Stimulated activated CD8-positive, alpha-beta memory T cell treated with anti-CD3 and anti-CD28 coated beads, Interleukin-4, amount 100 ng/mL, for 48 hours (primary cell): ENCODE measurements at regions not wholly inside any gene's neighbourhood (a gene's known extent, or its start where the extent isn't known, plus 50 kb on each side); places are given as distances from the start of the nearest gene placed in this dataset.

Experiments
- DNase-seq: peaks from one replicate; pipeline ENCODE4 v3.0.0-alpha.2; 2020

DNA sequence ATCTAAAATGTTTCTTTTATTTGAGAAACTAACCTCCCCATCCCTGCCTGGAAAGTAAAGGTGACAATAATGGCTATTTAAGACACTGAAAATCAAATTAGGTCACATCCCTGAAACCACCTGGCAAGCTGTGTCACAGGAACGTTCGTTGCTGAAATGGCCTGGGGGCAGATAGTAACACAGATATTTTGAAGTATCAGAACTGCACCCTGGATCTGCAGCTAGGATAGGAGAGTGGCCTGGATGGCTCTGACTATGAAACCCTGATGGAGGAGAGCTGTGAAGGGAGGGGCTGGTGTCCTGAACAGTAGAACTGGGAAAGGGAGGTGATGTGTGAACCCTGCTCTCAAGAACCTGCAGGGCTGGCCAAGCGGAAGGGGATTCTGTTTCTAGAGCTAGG is 648.3 kb upstream of the CFAP20DC start:
- DNase-seq = no peak

DNA sequence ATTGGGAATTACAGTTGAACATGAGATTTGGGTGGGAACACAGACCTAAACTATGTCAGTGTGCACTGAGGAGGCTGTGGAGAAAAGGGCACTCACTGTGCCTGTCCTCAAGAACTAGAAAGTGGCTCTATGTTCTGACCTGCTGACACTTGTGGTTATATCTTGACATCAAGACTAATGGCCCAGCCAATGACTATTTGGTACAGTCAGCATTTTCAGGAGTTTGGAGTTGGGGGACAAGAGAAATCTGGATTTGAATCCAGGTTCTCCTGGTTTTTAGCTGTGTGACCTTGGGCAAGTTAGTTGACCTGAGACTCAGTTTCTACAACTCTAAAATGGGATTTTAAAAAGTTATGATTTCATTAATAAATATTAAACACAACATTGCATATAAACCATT is 647.0 kb upstream of the CFAP20DC start:
- DNase-seq = no peak

DNA sequence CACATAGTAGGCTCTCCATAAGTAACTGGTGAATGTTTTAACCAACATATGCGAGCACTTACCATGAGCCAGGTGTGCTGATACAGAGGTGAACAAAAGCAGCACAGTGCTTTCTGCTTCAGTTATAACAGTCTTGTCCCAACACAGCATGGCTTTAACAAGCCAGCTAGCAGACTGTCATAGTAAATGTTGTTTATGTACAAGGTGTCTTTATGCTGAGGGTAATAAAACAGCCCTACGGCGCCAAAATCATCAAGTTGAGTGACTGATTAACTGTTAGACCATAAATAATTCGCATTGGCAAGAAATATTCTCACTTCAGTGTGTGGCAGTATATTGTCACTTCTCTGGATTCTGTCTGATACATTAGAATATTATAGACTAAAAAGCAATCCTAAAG is 646.0 kb upstream of the CFAP20DC start:
- DNase-seq = no peak

DNA sequence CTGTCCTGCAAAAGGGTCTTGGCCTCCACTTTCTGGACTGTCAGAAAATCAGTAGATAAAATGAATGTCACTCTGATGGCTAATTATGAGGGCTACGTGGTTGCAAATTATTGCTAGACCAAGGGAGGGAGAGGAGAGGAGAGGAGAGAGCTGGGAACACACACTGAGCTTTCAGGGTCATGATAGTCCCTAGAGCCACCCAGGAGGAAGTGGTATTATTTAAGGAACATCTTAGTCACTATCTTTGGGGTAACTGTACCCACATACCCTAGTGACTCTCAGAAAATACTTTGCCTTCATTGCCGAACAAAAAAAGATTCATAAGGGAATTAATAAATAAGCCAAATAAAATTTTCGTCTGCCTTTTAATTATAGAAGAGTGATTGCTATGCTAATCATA is 642.3 kb upstream of the CFAP20DC start:
- DNase-seq = no peak

DNA sequence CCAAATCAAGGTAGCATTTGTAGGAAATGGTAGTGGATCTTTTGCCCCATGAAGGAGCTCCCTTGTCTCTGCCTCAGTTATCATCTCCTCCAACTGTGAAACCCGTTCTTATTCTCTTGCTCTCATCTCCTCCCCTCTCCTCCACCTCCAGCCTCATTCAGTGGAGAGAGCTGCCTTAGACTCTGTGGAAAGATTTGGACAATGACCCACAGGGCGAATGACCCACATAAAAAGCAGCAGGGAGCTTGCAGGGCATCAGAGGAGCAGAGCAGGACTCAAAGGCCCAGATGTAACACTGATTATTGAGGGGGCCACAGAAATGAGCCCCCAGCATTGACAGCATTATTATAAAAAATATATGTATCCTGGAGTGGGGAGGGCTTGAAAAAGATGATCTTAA is 641.1 kb upstream of the CFAP20DC start:
- DNase-seq = no peak

DNA sequence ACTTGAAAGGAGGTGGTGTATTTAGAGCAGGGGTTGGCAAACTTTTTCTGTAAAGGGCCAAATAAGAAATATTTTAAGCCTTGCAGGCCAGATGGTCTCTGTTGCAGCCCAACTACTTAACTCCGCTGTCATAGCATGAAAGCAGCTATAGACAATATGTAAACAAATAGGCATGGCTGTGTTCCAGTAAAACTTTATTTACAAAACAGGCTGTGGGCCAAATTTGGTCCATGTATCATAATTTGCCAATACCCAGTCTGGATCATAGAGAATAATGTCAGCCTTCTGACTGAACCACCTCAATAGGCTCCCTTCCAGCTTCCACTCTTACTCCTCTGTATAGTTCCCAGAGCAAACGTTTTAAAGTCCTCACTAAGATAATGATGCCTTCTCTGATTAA is 638.8 kb upstream of the CFAP20DC start:
- DNase-seq = no peak

DNA sequence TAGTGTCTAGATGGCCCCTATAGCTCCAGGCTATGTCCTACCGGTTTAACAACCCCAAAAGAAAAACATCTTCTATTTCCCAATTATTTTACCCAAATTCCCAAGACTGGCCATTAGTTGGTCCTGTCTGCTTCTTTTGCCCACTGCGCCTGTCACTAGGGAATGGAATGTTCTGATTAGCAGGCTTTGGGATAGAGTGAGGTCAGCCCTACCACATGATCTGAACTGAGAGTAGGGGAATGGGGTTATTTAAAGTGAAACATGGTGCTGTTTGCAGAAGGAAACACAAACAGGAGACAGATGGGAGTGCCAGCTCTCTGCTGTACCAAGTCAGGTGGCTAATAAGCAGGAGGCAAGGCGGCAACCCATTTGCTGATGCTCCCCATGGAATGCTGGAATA is 635.6 kb upstream of the CFAP20DC start:
- no peak for DNase-seq

DNA sequence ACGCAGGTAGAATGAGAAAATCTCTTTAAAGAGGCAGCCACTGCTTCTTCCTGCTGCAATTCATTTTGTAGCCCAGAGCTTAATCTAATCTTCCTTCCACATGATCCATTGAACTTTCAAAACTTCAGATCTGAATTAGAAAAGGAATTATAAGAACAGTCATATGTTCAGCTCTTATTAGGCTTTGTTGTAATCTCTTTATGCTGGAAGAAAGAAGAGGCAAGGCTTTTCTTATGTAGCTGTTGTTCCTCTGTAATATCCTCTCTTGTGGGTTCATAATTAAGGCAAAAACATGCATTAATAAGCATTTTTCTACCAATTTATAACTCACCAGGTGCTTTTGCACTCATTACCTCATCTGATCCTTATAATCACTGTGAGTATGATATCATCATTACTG is 634.9 kb upstream of the CFAP20DC start:
- DNase-seq = no peak

DNA sequence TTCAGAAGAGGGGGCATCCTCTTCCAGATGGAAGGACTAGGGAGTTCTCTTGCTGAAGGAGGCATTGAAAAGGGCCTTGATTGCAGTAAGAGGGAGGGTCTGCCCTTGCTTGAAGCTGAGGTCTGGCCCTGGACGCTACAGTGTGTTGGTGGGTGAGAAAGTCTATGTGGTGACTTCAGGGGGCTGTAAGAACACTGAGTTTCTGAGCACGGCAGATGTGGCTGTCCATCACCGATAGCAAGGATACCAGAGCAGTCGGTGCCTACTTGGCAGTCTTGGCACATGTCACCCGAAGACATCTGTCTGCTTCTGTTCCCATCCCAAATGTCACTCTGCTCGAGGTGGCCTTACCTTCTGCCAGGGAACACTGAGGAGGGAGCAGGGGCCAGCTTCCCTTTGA is 631.1 kb upstream of the CFAP20DC start:
- no peak for DNase-seq

DNA sequence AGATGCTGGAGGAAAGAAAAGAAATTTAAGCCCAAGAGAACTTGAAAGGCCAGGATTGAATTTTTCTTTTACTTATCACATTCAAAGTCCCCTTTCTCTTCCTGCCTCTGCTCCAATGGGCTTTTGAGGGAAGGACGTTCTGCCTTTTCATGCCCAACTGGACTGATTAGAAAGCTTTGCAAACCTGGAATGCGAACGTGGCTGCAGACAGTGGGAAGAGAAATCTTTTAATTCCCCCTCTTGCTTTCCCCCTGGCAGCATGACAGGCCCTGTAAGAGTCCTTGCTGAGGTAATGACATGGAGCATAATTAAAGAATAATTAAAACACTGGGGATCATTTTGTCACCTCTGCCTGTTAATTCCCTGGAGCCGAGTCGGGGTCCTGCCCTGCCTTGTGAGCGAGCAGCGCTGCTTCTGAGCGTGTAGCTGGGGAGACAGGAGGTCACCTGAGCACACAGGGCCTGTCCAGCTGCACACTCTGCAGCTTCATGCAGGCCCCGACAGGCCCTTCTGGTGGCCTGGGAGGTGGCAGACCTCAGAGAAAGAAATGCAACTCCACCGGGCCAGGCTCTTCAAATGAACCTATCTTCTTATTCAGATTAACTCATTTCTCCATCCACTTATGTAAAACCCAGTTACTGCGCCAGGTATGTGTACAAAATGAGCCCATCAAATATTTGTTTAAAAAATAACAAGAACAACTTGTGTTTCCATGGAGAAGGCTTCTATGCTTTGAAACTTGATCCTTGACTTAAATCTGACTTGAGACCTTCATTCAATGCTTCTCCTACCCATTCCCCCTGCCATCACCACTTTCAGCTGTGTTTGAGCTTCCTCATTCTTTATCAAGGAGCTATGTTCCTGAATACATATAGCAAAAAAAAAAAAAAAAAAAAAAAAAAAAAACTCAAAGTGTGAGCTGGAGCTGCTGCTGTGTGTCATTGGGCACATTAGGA is 628.2 kb upstream of the CFAP20DC start:
- DNase-seq = no peak

DNA sequence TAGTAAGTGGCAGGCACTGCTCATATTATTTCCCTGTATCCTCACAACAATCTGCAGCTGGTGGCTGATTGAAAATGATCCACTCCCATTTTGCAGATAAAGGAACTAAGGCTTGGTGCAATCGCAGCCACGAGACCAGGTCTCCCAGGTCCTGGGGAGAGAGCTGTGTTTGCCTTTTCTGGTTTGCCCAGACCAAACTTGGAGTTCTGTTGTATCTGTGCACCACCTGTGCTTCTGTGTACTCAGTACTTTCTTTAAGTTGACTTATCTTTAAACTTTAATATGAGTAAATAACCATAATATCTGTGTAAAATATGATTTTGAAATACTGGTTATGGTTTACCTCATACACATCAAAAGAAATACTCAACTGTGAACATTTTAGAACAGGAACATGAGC is 625.7 kb upstream of the CFAP20DC start:
- DNase-seq = no peak

DNA sequence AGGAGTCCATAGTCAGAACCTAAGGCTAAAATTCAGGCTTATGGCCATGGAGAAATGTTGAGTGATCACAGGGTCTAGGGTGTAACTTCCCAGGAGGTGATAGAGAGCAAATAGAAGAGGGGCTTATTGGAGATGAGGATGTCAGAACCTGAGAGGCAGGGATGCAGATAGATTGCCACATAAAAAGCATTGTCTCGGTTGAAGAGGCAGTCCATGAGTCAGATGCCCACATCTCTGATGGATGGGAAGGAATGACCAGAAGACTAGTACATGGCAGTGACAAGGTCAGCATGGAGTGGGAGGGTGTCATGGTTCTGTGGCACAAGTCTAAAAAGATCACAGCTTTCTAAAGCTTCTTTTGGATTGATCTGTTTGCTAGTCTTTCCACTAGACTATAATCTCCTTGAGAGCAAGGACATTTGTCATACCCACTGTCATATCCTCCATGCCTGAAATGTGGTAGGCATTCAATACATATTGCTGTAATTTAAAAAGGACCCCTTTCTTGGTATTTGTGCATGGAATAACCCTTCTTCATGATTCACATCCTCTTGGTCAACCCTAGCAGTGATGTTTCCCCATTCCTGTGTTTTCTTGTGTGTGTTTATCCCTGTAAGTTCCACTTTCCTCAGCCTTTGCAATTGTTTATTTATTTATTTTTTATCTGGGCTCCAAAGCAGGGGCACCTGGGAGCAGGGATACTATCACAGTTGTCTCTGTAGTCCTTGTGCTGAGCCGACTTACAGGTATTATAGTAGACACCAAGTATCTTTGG is 613.4 kb upstream of the CFAP20DC start:
- DNase-seq = no peak

DNA sequence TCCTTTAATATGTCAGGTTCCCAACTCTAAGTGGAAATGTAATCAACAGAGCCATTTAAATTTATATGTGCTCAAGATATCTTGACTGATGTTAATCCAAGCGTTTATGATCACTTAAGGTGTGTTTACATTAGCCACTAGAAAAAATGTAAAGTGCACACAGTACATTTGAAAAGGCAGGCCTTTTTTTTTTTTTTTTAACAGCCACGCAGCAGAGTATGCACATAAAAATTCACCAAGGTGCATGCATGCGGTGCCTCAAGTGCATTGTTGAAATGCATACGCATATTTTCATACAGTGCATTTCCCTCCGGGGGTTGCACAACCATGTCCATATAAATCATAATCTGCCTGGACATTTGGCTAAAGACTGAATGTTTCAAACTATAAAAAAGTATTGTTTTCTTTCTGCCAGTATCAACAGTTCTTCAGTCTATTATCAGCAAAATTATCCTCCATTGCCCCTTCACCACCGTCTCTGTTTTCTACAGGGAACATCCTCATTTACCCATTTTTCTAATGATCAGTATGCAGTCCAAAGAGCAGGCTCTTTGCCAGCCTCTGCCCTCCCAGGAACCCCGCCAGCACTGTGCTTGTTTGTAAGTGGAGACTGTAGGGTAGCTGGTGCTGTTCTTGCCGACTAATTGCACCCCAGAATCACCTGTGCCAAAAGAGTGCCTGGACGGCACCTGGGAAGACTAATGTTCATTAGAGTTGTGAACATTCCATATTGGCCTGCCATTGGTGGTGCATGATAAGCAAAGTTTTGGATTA is 611.2 kb upstream of the CFAP20DC start:
- no peak for DNase-seq

DNA sequence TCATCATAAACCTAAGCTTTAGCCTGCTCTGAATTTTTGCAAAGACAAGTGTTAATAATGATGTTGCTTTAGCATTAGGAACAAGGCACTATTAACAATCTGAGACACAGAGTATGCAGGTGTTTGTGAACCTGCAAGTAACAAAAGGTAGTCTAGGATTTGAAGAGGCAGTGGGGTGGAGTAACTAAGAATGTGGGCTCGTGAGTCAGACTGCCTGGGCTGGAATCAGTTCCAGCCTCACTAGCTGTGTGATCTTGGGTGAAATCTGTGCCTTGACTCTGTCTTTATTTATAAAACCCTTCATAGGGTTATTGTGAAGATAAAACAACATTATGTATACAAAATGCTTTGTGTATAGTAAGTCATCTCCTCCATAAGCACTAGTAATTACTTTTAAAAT is 610.6 kb upstream of the CFAP20DC start:
- no peak for DNase-seq

DNA sequence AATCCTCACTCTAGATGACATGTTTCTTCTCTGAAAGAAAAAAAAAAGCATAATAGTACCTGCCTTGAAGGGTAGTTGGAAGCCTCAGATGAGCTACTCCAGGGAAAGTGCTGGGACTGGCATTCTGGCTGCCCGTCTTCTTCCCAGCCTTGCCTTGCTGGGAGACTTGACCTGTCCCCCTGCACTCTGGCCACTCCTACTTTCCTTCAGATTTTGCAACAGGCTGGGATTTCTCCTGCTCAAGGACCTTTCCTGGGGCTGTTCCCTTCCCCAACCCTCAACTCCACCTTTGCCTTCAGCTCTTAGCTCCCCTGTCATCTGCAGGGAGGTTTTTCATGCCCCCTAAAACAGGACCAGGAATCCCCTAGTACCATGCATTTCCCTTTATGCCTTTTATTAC is 609.9 kb upstream of the CFAP20DC start:
- no peak for DNase-seq

DNA sequence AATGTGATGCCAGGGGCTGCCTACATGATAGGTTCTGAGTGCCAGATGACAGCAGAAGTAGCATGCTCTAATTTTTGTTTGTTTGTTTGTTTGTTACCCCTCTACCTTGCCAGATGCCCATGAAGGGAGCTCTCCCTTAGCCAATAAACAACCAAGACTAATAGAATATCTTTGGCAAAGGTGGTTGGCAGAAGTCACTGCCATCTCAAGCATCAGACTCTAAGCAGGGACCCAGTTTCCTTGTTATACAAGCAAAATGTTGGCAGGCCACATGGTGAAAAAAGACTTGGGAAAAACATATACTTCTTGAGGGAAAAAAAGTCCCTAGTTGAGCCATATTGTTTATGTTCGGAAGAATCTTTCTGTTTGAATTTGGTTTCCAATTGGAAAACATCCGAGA is 609.0 kb upstream of the CFAP20DC start:
- no peak for DNase-seq

DNA sequence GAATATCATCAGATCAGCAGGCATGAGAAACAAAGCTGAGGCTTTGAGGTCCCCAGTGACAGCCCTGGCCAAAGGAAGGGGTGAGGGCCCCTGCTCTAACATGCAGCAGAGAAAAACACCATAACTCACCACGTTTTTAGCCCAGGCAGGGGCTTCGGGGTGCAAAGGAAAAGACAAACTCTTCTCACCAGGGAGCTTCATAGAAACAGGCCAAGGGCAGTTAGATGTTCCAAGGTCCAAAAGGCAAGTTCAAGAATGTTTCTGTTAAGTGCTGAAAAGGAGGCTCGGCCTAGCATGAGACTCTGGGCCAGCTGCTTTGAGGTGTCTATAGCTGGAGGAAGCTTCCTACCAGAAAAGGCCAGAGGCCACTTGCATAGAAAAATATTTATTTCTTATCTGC is 608.4 kb upstream of the CFAP20DC start:
- DNase-seq = no peak

DNA sequence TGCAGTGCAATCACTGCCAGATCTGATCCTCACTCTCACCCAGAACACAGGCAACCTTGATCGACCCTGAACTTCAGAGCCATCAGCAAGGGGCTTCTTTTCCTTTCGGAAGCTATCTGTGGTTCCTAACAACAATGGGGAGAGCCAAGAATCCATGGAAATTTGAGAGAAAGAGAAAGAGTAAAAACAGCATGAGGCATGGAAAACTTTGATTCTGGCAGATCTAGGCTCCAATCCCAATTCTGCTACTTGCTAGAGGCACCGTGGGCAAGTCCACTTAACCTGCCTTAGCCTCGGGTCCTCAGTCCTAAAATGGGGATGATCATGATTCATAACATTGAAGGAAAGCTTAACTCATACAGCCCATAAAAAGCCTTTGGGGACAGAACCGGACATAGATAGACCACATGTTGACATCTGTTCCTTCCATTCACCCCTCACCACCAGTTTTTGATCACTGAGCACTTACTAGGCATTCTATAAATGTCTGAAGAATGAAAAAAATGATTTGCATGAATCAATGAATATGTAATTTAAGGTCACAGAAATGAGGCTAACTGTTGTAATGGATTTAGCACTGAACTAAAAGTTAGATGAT is 605.7 kb upstream of the CFAP20DC start:
- DNase-seq = no peak

DNA sequence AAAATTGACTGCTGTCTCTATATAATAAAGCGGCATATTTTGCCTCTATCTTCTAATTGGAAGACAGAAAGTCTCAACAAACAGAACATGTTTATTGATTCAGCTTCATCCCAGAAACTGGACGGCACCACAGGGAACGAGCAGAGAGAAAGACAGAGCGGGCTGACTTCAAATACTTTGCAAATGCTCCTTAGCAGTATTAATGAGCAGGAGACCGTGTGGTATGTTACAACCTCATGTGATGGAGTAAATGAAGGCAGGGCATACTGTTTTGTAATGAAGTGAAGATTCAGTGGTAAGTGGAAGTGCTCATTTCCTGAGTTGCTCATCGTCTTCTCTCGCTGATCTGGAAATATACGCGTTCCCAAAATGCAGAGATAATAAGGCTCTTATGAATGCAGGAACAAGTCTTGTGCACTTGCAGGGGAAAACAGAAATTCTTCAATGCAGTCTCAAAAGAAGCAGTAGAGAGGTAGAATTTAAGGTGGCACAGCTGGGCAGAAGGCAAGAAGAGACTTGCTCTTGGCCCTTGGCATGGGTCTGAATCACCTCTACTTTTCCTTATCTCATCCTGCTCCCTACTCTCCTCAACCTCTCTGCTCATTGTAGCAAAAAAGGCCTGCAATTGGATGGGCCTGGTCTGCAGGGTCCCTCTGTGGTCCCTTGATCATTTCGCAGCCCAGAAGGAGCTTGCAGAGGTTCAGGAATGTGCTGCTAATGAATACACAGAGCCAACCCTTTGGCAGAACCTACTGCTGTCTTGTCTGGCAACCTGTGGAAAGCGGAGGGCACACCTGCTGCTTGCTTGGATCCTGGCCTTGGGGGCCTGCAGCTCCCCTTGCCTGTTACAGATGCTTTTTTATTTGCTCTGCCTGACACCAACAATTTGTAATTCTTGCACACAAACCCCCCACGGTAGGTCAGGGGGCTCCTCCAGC is 604.9 kb upstream of the CFAP20DC start:
- no peak for DNase-seq

DNA sequence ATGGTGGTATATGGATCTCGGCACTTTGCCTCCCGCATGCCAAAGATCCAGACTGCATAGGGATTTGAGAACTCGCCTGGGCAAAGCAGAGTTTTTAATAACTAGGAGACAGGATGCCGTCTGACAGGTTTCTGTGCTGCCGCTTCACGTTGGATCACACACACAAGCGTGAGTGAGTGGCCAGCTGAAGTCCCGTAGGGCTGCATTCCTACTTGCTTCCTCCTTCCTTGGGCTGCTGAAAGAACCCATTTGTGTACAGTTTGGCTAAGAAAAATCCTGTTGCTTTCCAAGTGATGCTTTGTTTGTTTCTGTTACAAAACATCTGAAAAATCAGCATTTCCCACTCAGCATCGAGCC is 604.3 kb upstream of the CFAP20DC start:
- no peak for DNase-seq

DNA sequence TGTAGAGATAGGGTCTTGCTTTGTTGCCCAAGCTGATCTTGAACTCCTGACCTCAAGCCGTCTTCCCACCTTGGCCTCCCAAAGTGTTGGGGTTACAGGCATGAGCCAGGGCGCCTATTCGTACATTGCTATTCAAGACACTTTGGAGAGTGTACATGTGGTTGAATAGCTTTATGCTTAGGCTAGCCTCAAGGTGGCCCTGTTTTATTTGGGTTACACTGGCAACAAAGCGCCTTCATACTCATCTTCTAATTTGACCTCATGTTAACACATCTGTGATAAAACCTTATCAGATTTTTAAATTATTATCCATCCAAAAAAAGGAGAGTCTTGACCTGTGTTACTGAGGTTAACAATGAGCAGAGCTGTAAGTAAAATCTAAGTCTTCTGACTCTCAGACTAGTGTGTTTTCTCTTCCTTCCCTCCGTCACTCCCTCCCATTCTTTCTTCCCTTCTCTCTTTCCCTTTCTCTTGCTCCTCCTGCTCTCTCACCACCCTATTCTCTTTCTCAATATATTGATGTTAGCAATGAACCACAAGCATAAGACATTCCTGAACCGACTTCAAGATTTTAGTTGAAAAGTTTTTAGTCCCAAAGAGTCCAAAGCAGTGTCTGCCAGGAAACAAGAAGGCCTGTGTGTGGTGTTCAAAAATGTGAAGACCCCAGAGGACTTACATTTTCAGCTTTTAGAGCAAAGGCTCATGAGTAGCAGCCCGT is 603.7 kb upstream of the CFAP20DC start:
- no peak for DNase-seq
